GDM1 (cell line): ENCODE measurements at regions not wholly inside any gene's neighbourhood (a gene's known extent, or its start where the extent isn't known, plus 50 kb on each side); places are given as distances from the start of the nearest gene placed in this dataset.
"Not testable (repeated sequence)": the region's sequence is repeated elsewhere in the genome, so short reads cannot be mapped to it uniquely, and the experiment has no call there.

Source experiments
- DNase-seq: peaks from one replicate; lab custom pipeline; 2025; lab: John Stamatoyannopoulos, UW

- DNase-seq = no peak
Observed at GRCh38 chr5:112534067-112534583, 115.0 kb upstream of the EPB41L4A start.

- DNase-seq = no peak
Observed at GRCh38 chr5:112534611-112535255, 115.7 kb upstream of the EPB41L4A start.

- DNase-seq = no peak
Observed at GRCh38 chr5:112535356-112535755, 116.3 kb upstream of the EPB41L4A start.

- not testable (repeated sequence) for DNase-seq
Observed at GRCh38 chr5:112544558-112544957, 125.5 kb upstream of the EPB41L4A start.

GRCh38 chr5:112546946-112547592 is 128.0 kb upstream of the EPB41L4A start:
- no peak for DNase-seq

- DNase-seq = no peak
Observed at GRCh38 chr5:112548246-112548881, 129.3 kb upstream of the EPB41L4A start.

GRCh38 chr5:112549127-112549526 is 130.1 kb upstream of the EPB41L4A start:
- no peak for DNase-seq

GRCh38 chr5:112549605-112550166 is 130.6 kb upstream of the EPB41L4A start:
- no peak for DNase-seq

- peak; percentile 36 for DNase-seq
Observed at GRCh38 chr5:112551419-112552032, 132.4 kb upstream of the EPB41L4A start.

- no peak for DNase-seq
Observed at GRCh38 chr5:112552216-112552615, 133.1 kb upstream of the EPB41L4A start.

GRCh38 chr5:112552791-112553190 is 133.7 kb upstream of the EPB41L4A start:
- no peak for DNase-seq

- no peak for DNase-seq
Observed at GRCh38 chr5:112554101-112554977, 135.3 kb upstream of the EPB41L4A start.

- no peak for DNase-seq
Observed at GRCh38 chr5:112555197-112555596, 136.1 kb upstream of the EPB41L4A start.

- no peak for DNase-seq
Observed at GRCh38 chr5:112555691-112556090, 136.6 kb upstream of the EPB41L4A start.

GRCh38 chr5:112559501-112559900 is 140.4 kb upstream of the EPB41L4A start:
- DNase-seq = not testable (repeated sequence)

- DNase-seq = no peak
Observed at GRCh38 chr5:112560371-112560770, 141.3 kb upstream of the EPB41L4A start.

GRCh38 chr5:112563169-112563826 is 144.2 kb upstream of the EPB41L4A start:
- DNase-seq = no peak

GRCh38 chr5:112566251-112566650 is 147.2 kb upstream of the EPB41L4A start:
- DNase-seq = no peak

- no peak for DNase-seq
Observed at GRCh38 chr5:112569596-112569995, 150.5 kb upstream of the EPB41L4A start.

GRCh38 chr5:112570708-112571444 is 151.8 kb upstream of the EPB41L4A start:
- no peak for DNase-seq
